ENCODE measurements at regions not wholly inside any gene's neighbourhood (a gene's known extent, or its start where the extent isn't known, plus 50 kb on each side); places are given as distances from the start of the nearest gene placed in this dataset.

GRCh38 chr1:200323856-200324400, 85.9 kb downstream of the ZNF281 start:
- POLR2A ChIA-PET, result no interaction called here
- H3K9me3 Mint-ChIP-seq (ENCODE audit: unreplicated experiment), result no peaks in the 10 kb centered on the region
- H3K36me3 Mint-ChIP-seq (ENCODE audit: insufficient read depth, unreplicated experiment), result no peaks in the 10 kb centered on the region
- BruUV-seq (replicated peaks), result no TSS peak
- H3K4me3 Mint-ChIP-seq (ENCODE audit: unreplicated experiment), result no peak overlapping the region
- peaks cover 9% of the 10 kb centered on the region for H3K4me1 Mint-ChIP-seq (ENCODE audit: insufficient read depth, unreplicated experiment)
- intact Hi-C loops (cut with micrococcal nuclease), result no loop called here
- no peak overlapping the region for H3K27ac Mint-ChIP-seq (ENCODE audit: low read depth, unreplicated experiment)
- no peak for TF ChIP-seq CTCF (IDR thresholded peaks at IDR 0.05; ENCODE audit: unreplicated experiment)
- CTCF ChIA-PET, result no interaction called here
- H3K27me3 Mint-ChIP-seq (ENCODE audit: insufficient read depth, unreplicated experiment), result no peaks in the 10 kb centered on the region
- DNase-seq (ENCODE audit: unreplicated experiment), result peak; percentile 87

GRCh38 chr1:200319148-200319547, 90.7 kb downstream of the ZNF281 start:
- H3K27ac Mint-ChIP-seq (ENCODE audit: low read depth, unreplicated experiment), result no peak overlapping the region
- CTCF ChIA-PET, result interaction anchor here (0.6 to 2.2 kb wide), 5 partner anchors 11 to 530 kb away, joined by 3 to 13 read pairs (median 3); no protein-coding TSS in a partner anchor
- no peak for TF ChIP-seq CTCF (IDR thresholded peaks at IDR 0.05; ENCODE audit: unreplicated experiment)
- no TSS peak for BruUV-seq (replicated peaks)
- H3K36me3 Mint-ChIP-seq (ENCODE audit: insufficient read depth, unreplicated experiment), result no peaks in the 10 kb centered on the region
- H3K4me3 Mint-ChIP-seq (ENCODE audit: unreplicated experiment), result no peak overlapping the region
- POLR2A ChIA-PET, result interaction anchor here (0.7 to 1.2 kb wide), 3 partner anchors 11 to 78 kb away, joined by 3 to 4 read pairs (median 3); no protein-coding TSS in a partner anchor
- H3K9me3 Mint-ChIP-seq (ENCODE audit: unreplicated experiment), result no peaks in the 10 kb centered on the region
- intact Hi-C loops (cut with micrococcal nuclease), result no loop called here
- no peak for DNase-seq (ENCODE audit: unreplicated experiment)
- no peaks in the 10 kb centered on the region for H3K27me3 Mint-ChIP-seq (ENCODE audit: insufficient read depth, unreplicated experiment)
- peaks cover 11% of the 10 kb centered on the region for H3K4me1 Mint-ChIP-seq (ENCODE audit: insufficient read depth, unreplicated experiment)

GRCh38 chr1:200317236-200317635, 92.6 kb downstream of the ZNF281 start:
- no TSS peak for BruUV-seq (replicated peaks)
- Mint-ChIP-seq H3K27me3 (ENCODE audit: insufficient read depth, unreplicated experiment) (no peaks in the 10 kb centered on the region), H3K4me3 (ENCODE audit: unreplicated experiment) (no peak overlapping the region), H3K36me3 (ENCODE audit: insufficient read depth, unreplicated experiment) (no peaks in the 10 kb centered on the region), H3K4me1 (ENCODE audit: insufficient read depth, unreplicated experiment) (peaks cover 5% of the 10 kb centered on the region), H3K27ac (ENCODE audit: low read depth, unreplicated experiment) (no peak overlapping the region), H3K9me3 (ENCODE audit: unreplicated experiment) (no peaks in the 10 kb centered on the region)
- intact Hi-C loops (cut with micrococcal nuclease), result no loop called here
- DNase-seq (ENCODE audit: unreplicated experiment), result no peak
- TF ChIP-seq CTCF (IDR thresholded peaks at IDR 0.05; ENCODE audit: unreplicated experiment), result no peak
- CTCF ChIA-PET, result interaction anchor here (0.5 to 1.3 kb wide), 4 partner anchors 9 to 184 kb away, joined by 3 to 6 read pairs (median 4); no protein-coding TSS in a partner anchor
- POLR2A ChIA-PET, result interaction anchor here (0.9 kb wide), 1 partner anchor 55 kb away, joined by 4 read pairs; no protein-coding TSS in a partner anchor

- no peak for TF ChIP-seq CTCF (IDR thresholded peaks at IDR 0.05; ENCODE audit: unreplicated experiment)
- BruUV-seq (replicated peaks), result no TSS peak
- no peak for DNase-seq (ENCODE audit: unreplicated experiment)
- intact Hi-C loops (cut with micrococcal nuclease), result no loop called here
- Mint-ChIP-seq H3K36me3 (ENCODE audit: insufficient read depth, unreplicated experiment) (no peaks in the 10 kb centered on the region), H3K4me3 (ENCODE audit: unreplicated experiment) (no peak overlapping the region), H3K4me1 (ENCODE audit: insufficient read depth, unreplicated experiment) (peaks cover 5% of the 10 kb centered on the region), H3K27ac (ENCODE audit: low read depth, unreplicated experiment) (no peak overlapping the region), H3K9me3 (ENCODE audit: unreplicated experiment) (no peaks in the 10 kb centered on the region), H3K27me3 (ENCODE audit: insufficient read depth, unreplicated experiment) (no peaks in the 10 kb centered on the region)
- POLR2A ChIA-PET, result interaction anchor here (0.9 kb wide), 1 partner anchor 56 kb away, joined by 4 read pairs; no protein-coding TSS in a partner anchor
- CTCF ChIA-PET, result interaction anchor here (0.5 to 1.3 kb wide), 4 partner anchors 8 to 194 kb away, joined by 3 to 6 read pairs (median 4); no protein-coding TSS in a partner anchor
These were observed 93.6 kb downstream of the ZNF281 start for GRCh38 chr1:200316148-200316803.

Measured in MCF 10A (cell line).